ENCODE measurements at regions not wholly inside any gene's neighbourhood (a gene's known extent, or its start where the extent isn't known, plus 50 kb on each side); places are given as distances from the start of the nearest gene placed in this dataset.

DNA sequence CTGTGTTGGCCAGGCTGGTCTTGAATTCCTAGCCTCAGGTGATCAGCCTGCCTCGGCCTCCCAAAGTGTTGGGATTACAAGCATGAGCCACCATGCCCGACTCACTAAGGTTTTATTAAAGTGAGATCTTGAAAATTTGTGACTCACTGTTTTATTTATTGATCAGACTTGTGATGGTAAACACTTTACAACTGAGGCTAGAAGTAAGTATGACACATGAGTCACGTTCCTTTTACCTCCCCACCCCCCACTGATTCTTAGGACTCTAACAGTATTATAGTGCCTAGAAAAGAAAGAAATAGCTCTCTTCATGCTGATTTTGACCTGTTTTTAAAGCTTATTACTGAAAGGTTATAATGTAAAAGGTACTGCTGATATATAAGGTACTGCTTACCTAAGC, 160.6 kb downstream of the TANC2 start:
- Mint-ChIP-seq H3K27me3 (ENCODE audit: low read depth) (no peaks in the 10 kb centered on the region), H3K36me3 (ENCODE audit: insufficient read depth) (no peaks in the 10 kb centered on the region), H3K4me3 (no peak overlapping the region), H3K9me3 (no peaks in the 10 kb centered on the region), H3K4me1 (ENCODE audit: low read depth) (no peaks in the 10 kb centered on the region)
- ATAC-seq (no peak), DNase-seq (no peak)

GRCh38 chr17:63132459-63132911, 166.4 kb downstream of the TANC2 start:
- Mint-ChIP-seq H3K9me3 (no peaks in the 10 kb centered on the region), H3K4me3 (no peak overlapping the region), H3K4me1 (ENCODE audit: low read depth) (no peaks in the 10 kb centered on the region), H3K27me3 (ENCODE audit: low read depth) (no peaks in the 10 kb centered on the region), H3K36me3 (ENCODE audit: insufficient read depth) (no peaks in the 10 kb centered on the region)
- ATAC-seq, result no peak
- no peak for DNase-seq

- ATAC-seq, result no peak
- Mint-ChIP-seq H3K9me3 (no peaks in the 10 kb centered on the region), H3K36me3 (ENCODE audit: insufficient read depth) (no peaks in the 10 kb centered on the region), H3K4me3 (no peak overlapping the region), H3K4me1 (ENCODE audit: low read depth) (peaks cover under 1% of the 10 kb centered on the region), H3K27me3 (ENCODE audit: low read depth) (no peaks in the 10 kb centered on the region)
- DNase-seq, result no peak
Observed at GRCh38 chr17:63133491-63133890, 167.5 kb downstream of the TANC2 start.

DNA sequence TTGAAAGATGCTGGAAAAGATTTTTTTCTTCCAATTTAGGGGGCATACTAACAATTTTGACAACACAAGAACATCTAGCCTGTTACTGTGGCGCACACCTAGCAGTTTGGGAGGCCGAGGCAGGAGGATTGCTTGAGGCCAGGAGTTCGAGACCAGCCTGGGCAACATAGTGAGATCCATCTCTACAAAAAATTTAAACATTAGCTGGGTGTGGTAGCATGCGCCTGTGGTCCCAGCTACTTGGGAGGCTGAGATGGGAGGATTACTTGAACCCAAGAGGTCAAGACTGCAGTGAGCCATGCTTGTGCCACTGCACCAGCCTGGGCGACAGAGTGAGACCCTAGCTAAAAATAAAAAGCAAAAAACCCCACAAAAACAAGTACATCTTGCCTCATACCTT, 168.8 kb downstream of the TANC2 start:
- H3K9me3 Mint-ChIP-seq, result no peaks in the 10 kb centered on the region
- no peak for ATAC-seq
- no peaks in the 10 kb centered on the region for H3K27me3 Mint-ChIP-seq (ENCODE audit: low read depth)
- H3K36me3 Mint-ChIP-seq (ENCODE audit: insufficient read depth), result no peaks in the 10 kb centered on the region
- DNase-seq, result no peak
- no peak overlapping the region for H3K4me3 Mint-ChIP-seq
- H3K4me1 Mint-ChIP-seq (ENCODE audit: low read depth), result peaks cover 2% of the 10 kb centered on the region

GRCh38 chr17:63136369-63137012, 170.5 kb downstream of the TANC2 start:
- Mint-ChIP-seq H3K4me3 (no peak overlapping the region), H3K9me3 (no peaks in the 10 kb centered on the region), H3K4me1 (ENCODE audit: low read depth) (peaks cover 4% of the 10 kb centered on the region), H3K27me3 (ENCODE audit: low read depth) (no peaks in the 10 kb centered on the region), H3K36me3 (ENCODE audit: insufficient read depth) (no peaks in the 10 kb centered on the region)
- no peak for DNase-seq
- no peak for ATAC-seq

GRCh38 chr17:63137163-63137562, 171.1 kb downstream of the TANC2 start:
- peaks cover 4% of the 10 kb centered on the region for H3K4me1 Mint-ChIP-seq (ENCODE audit: low read depth)
- no peak for DNase-seq
- no peak overlapping the region for H3K4me3 Mint-ChIP-seq
- no peaks in the 10 kb centered on the region for H3K36me3 Mint-ChIP-seq (ENCODE audit: insufficient read depth)
- H3K27me3 Mint-ChIP-seq (ENCODE audit: low read depth), result no peaks in the 10 kb centered on the region
- ATAC-seq, result no peak
- H3K9me3 Mint-ChIP-seq, result no peaks in the 10 kb centered on the region

GRCh38 chr17:63138713-63139112, 172.7 kb downstream of the TANC2 start:
- Mint-ChIP-seq H3K9me3 (no peaks in the 10 kb centered on the region), H3K4me1 (ENCODE audit: low read depth) (peaks cover 4% of the 10 kb centered on the region), H3K27me3 (ENCODE audit: low read depth) (no peaks in the 10 kb centered on the region), H3K4me3 (no peak overlapping the region), H3K36me3 (ENCODE audit: insufficient read depth) (no peaks in the 10 kb centered on the region)
- ATAC-seq (no peak), DNase-seq (no peak)

DNA sequence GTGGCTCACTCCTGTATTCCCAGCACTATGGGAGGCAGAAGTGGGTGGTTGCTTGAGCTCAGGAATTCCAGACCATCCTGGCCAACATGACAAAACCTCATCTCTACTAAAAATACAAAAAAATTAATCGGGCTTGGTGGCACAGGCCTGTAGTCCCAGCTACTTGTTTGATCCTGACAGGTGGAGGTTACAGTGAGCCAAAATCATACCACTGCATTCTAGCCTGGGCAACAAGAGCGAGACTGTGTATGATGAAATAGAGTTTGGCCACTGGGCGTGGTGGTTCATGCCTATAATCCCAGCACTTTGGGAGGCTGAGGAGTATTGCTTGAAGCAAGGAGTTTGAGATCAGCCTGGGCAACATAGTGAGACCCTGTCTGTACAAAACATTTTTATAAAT, 173.3 kb downstream of the TANC2 start:
- H3K27me3 Mint-ChIP-seq (ENCODE audit: low read depth), result no peaks in the 10 kb centered on the region
- H3K36me3 Mint-ChIP-seq (ENCODE audit: insufficient read depth), result no peaks in the 10 kb centered on the region
- H3K9me3 Mint-ChIP-seq, result no peaks in the 10 kb centered on the region
- peaks cover 4% of the 10 kb centered on the region for H3K4me1 Mint-ChIP-seq (ENCODE audit: low read depth)
- DNase-seq (no peak), ATAC-seq (no peak)
- no peak overlapping the region for H3K4me3 Mint-ChIP-seq

DNA sequence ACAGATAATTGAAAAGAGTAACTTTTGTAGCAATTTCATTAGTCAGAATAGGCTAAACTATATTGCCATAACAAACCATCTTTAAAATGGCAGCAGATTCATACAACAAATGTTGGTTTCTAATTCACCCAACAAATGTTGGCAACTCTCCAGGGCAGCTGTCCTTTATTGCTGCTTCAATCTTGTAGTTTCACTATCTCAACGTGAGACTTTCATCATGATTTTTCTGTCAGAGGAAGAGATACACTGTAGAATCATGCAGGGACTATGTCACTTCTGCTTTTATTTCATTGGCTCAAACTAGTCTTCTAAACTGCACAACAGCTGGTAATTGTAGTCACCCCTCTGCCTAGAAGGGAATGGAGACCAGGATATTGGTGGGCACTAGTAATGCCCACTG, 174.2 kb downstream of the TANC2 start:
- Mint-ChIP-seq H3K27me3 (ENCODE audit: low read depth) (no peaks in the 10 kb centered on the region), H3K36me3 (ENCODE audit: insufficient read depth) (no peaks in the 10 kb centered on the region), H3K4me1 (ENCODE audit: low read depth) (peaks cover 4% of the 10 kb centered on the region), H3K4me3 (no peak overlapping the region), H3K9me3 (no peaks in the 10 kb centered on the region)
- ATAC-seq (no peak), DNase-seq (no peak)

- H3K36me3 Mint-ChIP-seq (ENCODE audit: insufficient read depth), result no peaks in the 10 kb centered on the region
- no peak for DNase-seq
- no peak for ATAC-seq
- no peak overlapping the region for H3K4me3 Mint-ChIP-seq
- H3K27me3 Mint-ChIP-seq (ENCODE audit: low read depth), result no peaks in the 10 kb centered on the region
- no peaks in the 10 kb centered on the region for H3K9me3 Mint-ChIP-seq
- H3K4me1 Mint-ChIP-seq (ENCODE audit: low read depth), result peaks cover 4% of the 10 kb centered on the region
Observed at GRCh38 chr17:63142836-63143235, 176.8 kb downstream of the TANC2 start.

- H3K36me3 Mint-ChIP-seq (ENCODE audit: insufficient read depth), result no peaks in the 10 kb centered on the region
Observed at GRCh38 chr17:63150490-63150889, 184.5 kb downstream of the TANC2 start.

GRCh38 chr17:63150994-63151464, 185.0 kb downstream of the TANC2 start:
- H3K36me3 Mint-ChIP-seq (ENCODE audit: insufficient read depth), result no peaks in the 10 kb centered on the region
- H3K4me3 Mint-ChIP-seq, result no peak overlapping the region
- DNase-seq (no peak), ATAC-seq (no peak)
- H3K4me1 Mint-ChIP-seq (ENCODE audit: low read depth), result peaks cover 2% of the 10 kb centered on the region
- no peaks in the 10 kb centered on the region for H3K27me3 Mint-ChIP-seq (ENCODE audit: low read depth)
- H3K9me3 Mint-ChIP-seq, result no peaks in the 10 kb centered on the region

More at GRCh38 chr17:63150490-63150889, 184.5 kb downstream of the TANC2 start:
- Mint-ChIP-seq H3K4me1 (ENCODE audit: low read depth) (peaks cover 2% of the 10 kb centered on the region), H3K4me3 (no peak overlapping the region), H3K9me3 (no peaks in the 10 kb centered on the region), H3K27me3 (ENCODE audit: low read depth) (no peaks in the 10 kb centered on the region)
- DNase-seq (no peak), ATAC-seq (no peak)

DNA sequence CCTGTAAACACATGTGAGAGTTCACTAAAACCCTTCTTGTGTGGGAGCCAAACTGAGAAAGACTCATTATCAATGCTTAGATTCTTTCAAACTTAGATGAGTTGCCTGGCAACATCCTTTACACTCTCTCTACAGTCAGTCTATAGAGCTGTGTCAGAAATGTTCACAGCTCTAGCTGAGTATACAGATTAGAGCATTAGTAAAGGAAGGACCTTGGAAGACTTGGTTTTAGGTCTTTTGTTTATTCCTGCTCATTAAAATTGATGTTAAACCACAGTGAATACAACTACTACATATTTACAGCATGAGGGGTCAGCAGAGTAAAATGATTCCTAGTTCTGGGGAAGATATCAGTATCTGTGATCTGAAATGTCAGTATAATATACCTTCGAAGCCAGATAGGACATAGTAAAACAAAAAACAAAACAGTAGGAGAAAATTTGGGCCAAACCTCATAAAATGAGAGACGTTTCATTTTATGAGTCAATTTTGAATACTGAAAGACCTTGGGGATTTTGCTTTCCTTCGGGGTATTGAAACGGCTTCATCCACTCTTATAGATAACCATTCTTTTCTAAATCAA, 186.0 kb downstream of the TANC2 start:
- DNase-seq (no peak), ATAC-seq (no peak)
- H3K36me3 Mint-ChIP-seq (ENCODE audit: insufficient read depth), result no peaks in the 10 kb centered on the region
- H3K9me3 Mint-ChIP-seq, result no peaks in the 10 kb centered on the region
- H3K4me1 Mint-ChIP-seq (ENCODE audit: low read depth), result peaks cover 6% of the 10 kb centered on the region
- no peaks in the 10 kb centered on the region for H3K27me3 Mint-ChIP-seq (ENCODE audit: low read depth)
- H3K4me3 Mint-ChIP-seq, result no peak overlapping the region

DNA sequence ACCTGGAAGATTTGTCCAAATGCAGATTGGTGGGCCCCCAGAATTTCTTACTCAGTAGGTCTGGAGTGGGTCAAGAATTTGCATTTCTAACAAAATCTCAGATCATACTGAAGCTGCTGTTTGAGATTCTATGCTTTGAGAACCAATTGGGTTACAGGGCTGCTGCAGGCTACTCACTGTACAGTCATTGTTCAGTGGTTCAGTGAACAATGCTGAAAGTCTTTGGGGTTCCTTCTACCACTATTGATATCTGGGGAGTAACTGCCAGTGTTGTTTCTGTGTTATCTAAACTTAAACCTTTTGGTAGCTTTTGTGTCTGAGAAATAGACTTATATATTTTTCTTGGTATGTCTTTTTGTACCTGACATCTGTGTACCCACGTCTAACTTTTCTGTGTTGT, 187.5 kb downstream of the TANC2 start:
- Mint-ChIP-seq H3K36me3 (ENCODE audit: insufficient read depth) (no peaks in the 10 kb centered on the region), H3K27me3 (ENCODE audit: low read depth) (no peaks in the 10 kb centered on the region), H3K4me3 (no peak overlapping the region), H3K9me3 (no peaks in the 10 kb centered on the region), H3K4me1 (ENCODE audit: low read depth) (peaks cover 6% of the 10 kb centered on the region)
- DNase-seq (no peak), ATAC-seq (no peak)

- Mint-ChIP-seq H3K4me1 (ENCODE audit: low read depth) (peaks cover 6% of the 10 kb centered on the region), H3K27me3 (ENCODE audit: low read depth) (no peaks in the 10 kb centered on the region), H3K36me3 (ENCODE audit: insufficient read depth) (no peaks in the 10 kb centered on the region), H3K9me3 (no peaks in the 10 kb centered on the region), H3K4me3 (no peak overlapping the region)
- DNase-seq (no peak), ATAC-seq (no peak)
Observed at GRCh38 chr17:63154586-63155244, 188.7 kb downstream of the TANC2 start.

Measured in activated T-cell treated with anti-CD3 and anti-CD28 coated beads, Interleukin-2, amount 50 U/mL, for 4 hours (primary cell).